MM.1S (cell line): ENCODE measurements at regions not wholly inside any gene's neighbourhood (a gene's known extent, or its start where the extent isn't known, plus 50 kb on each side); places are given as distances from the start of the nearest gene placed in this dataset.

ENCODE experiments used
- CTCF ChIP-seq: fragments of 300-600 bp; sonication (generic); IDR thresholded peaks from 2 replicates; pipeline ENCODE4 v1.5.1; 2016; ENCODE audit warnings: antibody characterized with exemption, low read length, mixed read lengths
- EZH2 ChIP-seq: fragments of 300-600 bp; sonication (generic); optimal IDR thresholded peaks from 2 replicates; pipeline ENCODE3; 2017; ENCODE audit warnings: low read depth, mild to moderate bottlenecking, antibody characterized with exemption, low read length, mixed read lengths

- no peak for TF ChIP-seq CTCF
- TF ChIP-seq EZH2, result no peak
Observed at GRCh38 chr6:79783670-79784394, 152.7 kb downstream of the SH3BGRL2 start.
